H4 (cell line): ENCODE measurements at regions not wholly inside any gene's neighbourhood (a gene's known extent, or its start where the extent isn't known, plus 50 kb on each side); places are given as distances from the start of the nearest gene placed in this dataset.

Experiments used
- DNase-seq: peaks from one replicate; pipeline ENCODE4 v3.0.0-alpha.2; 2015; ENCODE audit warnings: low spot score

GRCh38 chr18:76771192-76771799 is 51.1 kb upstream of the ZNF236 start:
- DNase-seq, result no peak

- DNase-seq, result no peak
These were observed 54.4 kb upstream of the ZNF236 start for GRCh38 chr18:76767954-76768353.

GRCh38 chr18:76766429-76766828 is 55.9 kb upstream of the ZNF236 start:
- DNase-seq, result no peak

- DNase-seq, result no peak
These were observed 56.7 kb upstream of the ZNF236 start for GRCh38 chr18:76765649-76766048.

- DNase-seq, result no peak
These were observed 58.0 kb upstream of the ZNF236 start for GRCh38 chr18:76764291-76764901.

- no peak for DNase-seq
These were observed 63.3 kb upstream of the ZNF236 start for GRCh38 chr18:76759056-76759455.

- DNase-seq, result no peak
These were observed 64.4 kb upstream of the ZNF236 start for GRCh38 chr18:76757925-76758324.

GRCh38 chr18:76757335-76757734 is 65.0 kb upstream of the ZNF236 start:
- DNase-seq, result no peak

GRCh38 chr18:76756531-76757253 is 65.7 kb upstream of the ZNF236 start:
- DNase-seq, result no peak

GRCh38 chr18:76754351-76754750 is 68.0 kb upstream of the ZNF236 start:
- no peak for DNase-seq

- DNase-seq, result no peak
These were observed 70.0 kb upstream of the ZNF236 start for GRCh38 chr18:76752400-76752799.

- DNase-seq, result no peak
These were observed 71.2 kb upstream of the ZNF236 start for GRCh38 chr18:76750917-76751890.

GRCh38 chr18:76750269-76750668 is 72.1 kb upstream of the ZNF236 start:
- DNase-seq, result no peak

GRCh38 chr18:76747676-76748075 is 74.7 kb upstream of the ZNF236 start:
- no peak for DNase-seq

GRCh38 chr18:76741346-76741745 is 81.0 kb upstream of the ZNF236 start:
- no peak for DNase-seq

GRCh38 chr18:76736309-76736708 is 86.0 kb upstream of the ZNF236 start:
- no peak for DNase-seq

- no peak for DNase-seq
These were observed 91.5 kb upstream of the ZNF236 start for GRCh38 chr18:76730901-76731300.

GRCh38 chr18:76727589-76727988 is 94.8 kb upstream of the ZNF236 start:
- DNase-seq, result no peak

- DNase-seq, result no peak
These were observed 96.9 kb upstream of the ZNF236 start for GRCh38 chr18:76725445-76725844.

- DNase-seq, result no peak
These were observed 99.9 kb upstream of the ZNF236 start for GRCh38 chr18:76722224-76723061.
